ENCODE measurements at regions not wholly inside any gene's neighbourhood (a gene's known extent, or its start where the extent isn't known, plus 50 kb on each side); places are given as distances from the start of the nearest gene placed in this dataset.
"Not testable (repeated sequence)": the region's sequence is repeated elsewhere in the genome, so short reads cannot be mapped to it uniquely, and the experiment has no call there.

- Mint-ChIP-seq H3K4me1 (no peaks in the 10 kb centered on the region), H3K27me3 (peaks cover 2% of the 10 kb centered on the region), H3K9me3 (peaks cover 2% of the 10 kb centered on the region), H3K4me3 (no peak overlapping the region), H3K27ac (no peak overlapping the region), H3K36me3 (no peaks in the 10 kb centered on the region)
- ATAC-seq (ENCODE audit: low read depth) (no peak), DNase-seq (ENCODE audit: low spot score in 2 of 2) (no peak)
These were observed 1304.4 kb upstream of the ACVR2A start for GRCh38 chr2:146540271-146540932.

GRCh38 chr2:146539739-146540138, 1305.1 kb upstream of the ACVR2A start:
- not testable (repeated sequence) for H3K27me3 Mint-ChIP-seq; H3K36me3 Mint-ChIP-seq; H3K4me3 Mint-ChIP-seq; H3K9me3 Mint-ChIP-seq; ATAC-seq (ENCODE audit: low read depth); H3K4me1 Mint-ChIP-seq; H3K27ac Mint-ChIP-seq; DNase-seq (ENCODE audit: low spot score in 2 of 2)

- Mint-ChIP-seq H3K9me3 (peaks cover 2% of the 10 kb centered on the region), H3K4me3 (no peak overlapping the region), H3K27me3 (peaks cover 3% of the 10 kb centered on the region), H3K27ac (no peak overlapping the region), H3K4me1 (no peaks in the 10 kb centered on the region), H3K36me3 (no peaks in the 10 kb centered on the region)
- no peak for ATAC-seq (ENCODE audit: low read depth)
- DNase-seq (ENCODE audit: low spot score in 2 of 2), result no peak
These were observed 1307.4 kb upstream of the ACVR2A start for GRCh38 chr2:146537477-146537876.

- Mint-ChIP-seq H3K27me3 (peaks cover 1% of the 10 kb centered on the region), H3K27ac (no peak overlapping the region), H3K9me3 (no peaks in the 10 kb centered on the region), H3K36me3 (no peaks in the 10 kb centered on the region), H3K4me3 (no peak overlapping the region), H3K4me1 (no peaks in the 10 kb centered on the region)
- DNase-seq (ENCODE audit: low spot score in 2 of 2), result no peak
- no peak for ATAC-seq (ENCODE audit: low read depth)
These were observed 1312.2 kb upstream of the ACVR2A start for GRCh38 chr2:146532509-146533147.

GRCh38 chr2:146532009-146532408, 1312.8 kb upstream of the ACVR2A start:
- Mint-ChIP-seq H3K27me3 (peaks cover 1% of the 10 kb centered on the region), H3K4me3 (no peak overlapping the region), H3K27ac (no peak overlapping the region), H3K9me3 (no peaks in the 10 kb centered on the region), H3K36me3 (no peaks in the 10 kb centered on the region), H3K4me1 (no peaks in the 10 kb centered on the region)
- ATAC-seq (ENCODE audit: low read depth), result no peak
- DNase-seq (ENCODE audit: low spot score in 2 of 2), result no peak

- Mint-ChIP-seq H3K27me3 (peaks cover 1% of the 10 kb centered on the region), H3K4me3 (no peak overlapping the region), H3K4me1 (no peaks in the 10 kb centered on the region), H3K9me3 (no peaks in the 10 kb centered on the region), H3K27ac (no peak overlapping the region), H3K36me3 (no peaks in the 10 kb centered on the region)
- DNase-seq (ENCODE audit: low spot score in 2 of 2) (no peak), ATAC-seq (ENCODE audit: low read depth) (no peak)
These were observed 1313.9 kb upstream of the ACVR2A start for GRCh38 chr2:146530886-146531285.

- no peaks in the 10 kb centered on the region for H3K9me3 Mint-ChIP-seq
- H3K27ac Mint-ChIP-seq, result no peak overlapping the region
- H3K27me3 Mint-ChIP-seq, result no peaks in the 10 kb centered on the region
- ATAC-seq (ENCODE audit: low read depth) (no peak), DNase-seq (ENCODE audit: low spot score in 2 of 2) (no peak)
- no peaks in the 10 kb centered on the region for H3K4me1 Mint-ChIP-seq
- no peaks in the 10 kb centered on the region for H3K36me3 Mint-ChIP-seq
- no peak overlapping the region for H3K4me3 Mint-ChIP-seq
These were observed 1317.7 kb upstream of the ACVR2A start for GRCh38 chr2:146527166-146527565.

GRCh38 chr2:146523196-146523595, 1321.6 kb upstream of the ACVR2A start:
- Mint-ChIP-seq H3K4me1 (no peaks in the 10 kb centered on the region), H3K4me3 (no peak overlapping the region), H3K9me3 (no peaks in the 10 kb centered on the region), H3K27me3 (no peaks in the 10 kb centered on the region), H3K27ac (no peak overlapping the region), H3K36me3 (no peaks in the 10 kb centered on the region)
- ATAC-seq (ENCODE audit: low read depth) (no peak), DNase-seq (ENCODE audit: low spot score in 2 of 2) (no peak)

GRCh38 chr2:146506851-146507250, 1338.0 kb upstream of the ACVR2A start:
- no peaks in the 10 kb centered on the region for H3K36me3 Mint-ChIP-seq
- no peak overlapping the region for H3K4me3 Mint-ChIP-seq
- ATAC-seq (ENCODE audit: low read depth), result no peak
- no peaks in the 10 kb centered on the region for H3K9me3 Mint-ChIP-seq
- H3K27me3 Mint-ChIP-seq, result no peaks in the 10 kb centered on the region
- H3K27ac Mint-ChIP-seq, result no peak overlapping the region
- no peaks in the 10 kb centered on the region for H3K4me1 Mint-ChIP-seq
- no peak for DNase-seq (ENCODE audit: low spot score in 2 of 2)

- H3K27ac Mint-ChIP-seq, result no peak overlapping the region
- ATAC-seq (ENCODE audit: low read depth) (no peak), DNase-seq (ENCODE audit: low spot score in 2 of 2) (no peak)
- no peaks in the 10 kb centered on the region for H3K4me1 Mint-ChIP-seq
- H3K4me3 Mint-ChIP-seq, result no peak overlapping the region
- no peaks in the 10 kb centered on the region for H3K27me3 Mint-ChIP-seq
- no peaks in the 10 kb centered on the region for H3K9me3 Mint-ChIP-seq
- no peaks in the 10 kb centered on the region for H3K36me3 Mint-ChIP-seq
These were observed 1341.5 kb upstream of the ACVR2A start for GRCh38 chr2:146503366-146503765.

GRCh38 chr2:146496248-146496647, 1348.6 kb upstream of the ACVR2A start:
- no peaks in the 10 kb centered on the region for H3K4me1 Mint-ChIP-seq

GRCh38 chr2:146489386-146489785, 1355.4 kb upstream of the ACVR2A start:
- Mint-ChIP-seq H3K4me3 (no peak overlapping the region), H3K27ac (no peak overlapping the region), H3K36me3 (no peaks in the 10 kb centered on the region), H3K27me3 (no peaks in the 10 kb centered on the region), H3K4me1 (no peaks in the 10 kb centered on the region), H3K9me3 (peaks cover 6% of the 10 kb centered on the region)
- DNase-seq (ENCODE audit: low spot score in 2 of 2) (no peak), ATAC-seq (ENCODE audit: low read depth) (no peak)

More at GRCh38 chr2:146496248-146496647, 1348.6 kb upstream of the ACVR2A start:
- H3K36me3 Mint-ChIP-seq, result no peaks in the 10 kb centered on the region
- no peak overlapping the region for H3K4me3 Mint-ChIP-seq
- H3K27ac Mint-ChIP-seq, result no peak overlapping the region
- ATAC-seq (ENCODE audit: low read depth) (no peak), DNase-seq (ENCODE audit: low spot score in 2 of 2) (no peak)
- H3K27me3 Mint-ChIP-seq, result no peaks in the 10 kb centered on the region
- H3K9me3 Mint-ChIP-seq, result peaks cover 10% of the 10 kb centered on the region

- no peak for ATAC-seq (ENCODE audit: low read depth)
- no peak for DNase-seq (ENCODE audit: low spot score in 2 of 2)
- Mint-ChIP-seq H3K27me3 (no peaks in the 10 kb centered on the region), H3K36me3 (no peaks in the 10 kb centered on the region), H3K4me1 (no peaks in the 10 kb centered on the region), H3K9me3 (no peaks in the 10 kb centered on the region), H3K4me3 (no peak overlapping the region), H3K27ac (no peak overlapping the region)
These were observed 1363.2 kb upstream of the ACVR2A start for GRCh38 chr2:146481629-146482028.

GRCh38 chr2:146477383-146477782, 1367.4 kb upstream of the ACVR2A start:
- H3K4me3 Mint-ChIP-seq, result no peak overlapping the region
- no peaks in the 10 kb centered on the region for H3K4me1 Mint-ChIP-seq
- DNase-seq (ENCODE audit: low spot score in 2 of 2) (no peak), ATAC-seq (ENCODE audit: low read depth) (no peak)
- H3K36me3 Mint-ChIP-seq, result no peaks in the 10 kb centered on the region
- H3K9me3 Mint-ChIP-seq, result no peaks in the 10 kb centered on the region
- H3K27me3 Mint-ChIP-seq, result no peaks in the 10 kb centered on the region
- no peak overlapping the region for H3K27ac Mint-ChIP-seq

GRCh38 chr2:146468578-146468977, 1376.3 kb upstream of the ACVR2A start:
- no peaks in the 10 kb centered on the region for H3K36me3 Mint-ChIP-seq
- no peaks in the 10 kb centered on the region for H3K4me1 Mint-ChIP-seq
- ATAC-seq (ENCODE audit: low read depth), result no peak
- DNase-seq (ENCODE audit: low spot score in 2 of 2), result no peak
- no peaks in the 10 kb centered on the region for H3K27me3 Mint-ChIP-seq
- no peak overlapping the region for H3K4me3 Mint-ChIP-seq
- H3K27ac Mint-ChIP-seq, result no peak overlapping the region
- H3K9me3 Mint-ChIP-seq, result no peaks in the 10 kb centered on the region

All from memory B cell (primary cell).